ENCODE measurements at regions not wholly inside any gene's neighbourhood (a gene's known extent, or its start where the extent isn't known, plus 50 kb on each side); places are given as distances from the start of the nearest gene placed in this dataset.

- Histone ChIP-seq H3K27ac (no peak overlapping the region), H3K4me1 (no peaks in the 10 kb centered on the region), H3K9me3 (no peaks in the 10 kb centered on the region), H3K27me3 (no peaks in the 10 kb centered on the region), H3K36me3 (no peaks in the 10 kb centered on the region), H3K4me3 (no peak overlapping the region)
- 69% methylated on average over 3 of the region's 3 CpGs for WGBS (ENCODE audit: insufficient coverage, low coverage, low lambda C conversion rate, missing lambda C conversion rate)
- DNase-seq (no peak), ATAC-seq (no peak)
- intact Hi-C loops (cut with DNase I) = no loop called here
- no peak for TF ChIP-seq CTCF (IDR thresholded peaks at IDR 0.05)
- TF ChIP-seq POLR2A (IDR thresholded peaks at IDR 0.05) = no peak
Observed at GRCh38 chr2:128815248-128815647, 496.6 kb upstream of the HS6ST1 start.

GRCh38 chr2:128817171-128817570, 498.5 kb upstream of the HS6ST1 start:
- no peak overlapping the region for H3K27ac ChIP-seq
- H3K4me3 ChIP-seq = no peak overlapping the region
- WGBS (ENCODE audit: insufficient coverage, low coverage, low lambda C conversion rate, missing lambda C conversion rate) = 24% methylated on average over 5 of the region's 5 CpGs
- ATAC-seq = no peak
- TF ChIP-seq CTCF (IDR thresholded peaks at IDR 0.05) = no peak
- no peak for TF ChIP-seq POLR2A (IDR thresholded peaks at IDR 0.05)
- no peaks in the 10 kb centered on the region for H3K4me1 ChIP-seq
- H3K36me3 ChIP-seq = no peaks in the 10 kb centered on the region
- H3K27me3 ChIP-seq = no peaks in the 10 kb centered on the region
- H3K9me3 ChIP-seq = no peaks in the 10 kb centered on the region
- no peak for DNase-seq
- intact Hi-C loops (cut with DNase I) = no loop called here

GRCh38 chr2:128817813-128818212, 499.1 kb upstream of the HS6ST1 start:
- 44% methylated on average over 6 of the region's 6 CpGs for WGBS (ENCODE audit: insufficient coverage, low coverage, low lambda C conversion rate, missing lambda C conversion rate)
- DNase-seq (no peak), ATAC-seq (no peak)
- no peak overlapping the region for H3K27ac ChIP-seq
- H3K27me3 ChIP-seq = no peaks in the 10 kb centered on the region
- H3K4me3 ChIP-seq = no peak overlapping the region
- H3K36me3 ChIP-seq = no peaks in the 10 kb centered on the region
- no peaks in the 10 kb centered on the region for H3K4me1 ChIP-seq
- TF ChIP-seq CTCF (IDR thresholded peaks at IDR 0.05) (no peak), POLR2A (IDR thresholded peaks at IDR 0.05) (no peak)
- no peaks in the 10 kb centered on the region for H3K9me3 ChIP-seq
- intact Hi-C loops (cut with DNase I) = no loop called here

GRCh38 chr2:128818248-128818647, 499.6 kb upstream of the HS6ST1 start:
- H3K27ac ChIP-seq = no peak overlapping the region
- intact Hi-C loops (cut with DNase I) = no loop called here
- TF ChIP-seq CTCF (IDR thresholded peaks at IDR 0.05) (no peak), POLR2A (IDR thresholded peaks at IDR 0.05) (no peak)
- no peaks in the 10 kb centered on the region for H3K9me3 ChIP-seq
- H3K36me3 ChIP-seq = no peaks in the 10 kb centered on the region
- ATAC-seq (no peak), DNase-seq (no peak)
- H3K27me3 ChIP-seq = no peaks in the 10 kb centered on the region
- WGBS (ENCODE audit: insufficient coverage, low coverage, low lambda C conversion rate, missing lambda C conversion rate) = 72% methylated on average over 2 of the region's 2 CpGs
- H3K4me1 ChIP-seq = no peaks in the 10 kb centered on the region
- H3K4me3 ChIP-seq = no peak overlapping the region

Data from right lobe of liver (tissue), 6 donors.